GM21528 (cell line): ENCODE measurements at regions not wholly inside any gene's neighbourhood (a gene's known extent, or its start where the extent isn't known, plus 50 kb on each side); places are given as distances from the start of the nearest gene placed in this dataset.
A peak's percentile ranks its signal among the peaks of the same experiment; 100 is the strongest.

Experiments
- ATAC-seq: cut with Tn5 transposase; IDR thresholded peaks from one replicate; pipeline ENCODE4 v1.9.1; 2021; ENCODE audit warnings: mild to moderate bottlenecking, moderate library complexity; ENCODE audit not compliant: unreplicated experiment, low FRiP score

GRCh38 chr10:108905821-108906220, 1017.5 kb downstream of the XPNPEP1 start:
- no peak for ATAC-seq

GRCh38 chr10:108905171-108905570, 1018.1 kb downstream of the XPNPEP1 start:
- ATAC-seq = no peak

GRCh38 chr10:108904163-108904838, 1019.0 kb downstream of the XPNPEP1 start:
- no peak for ATAC-seq

GRCh38 chr10:108902619-108903285, 1020.6 kb downstream of the XPNPEP1 start:
- ATAC-seq = no peak

- no peak for ATAC-seq
Measured at GRCh38 chr10:108901781-108902618, 1021.3 kb downstream of the XPNPEP1 start.

- ATAC-seq = no peak
Measured at GRCh38 chr10:108899670-108900069, 1023.6 kb downstream of the XPNPEP1 start.

GRCh38 chr10:108894402-108895301, 1028.7 kb downstream of the XPNPEP1 start:
- ATAC-seq = peak; percentile 96

GRCh38 chr10:108877095-108877561, 1046.2 kb downstream of the XPNPEP1 start:
- ATAC-seq = no peak

- no peak for ATAC-seq
Measured at GRCh38 chr10:108872854-108873253, 1050.5 kb downstream of the XPNPEP1 start.

- ATAC-seq = no peak
Measured at GRCh38 chr10:108868881-108869280, 1054.4 kb downstream of the XPNPEP1 start.

GRCh38 chr10:108862676-108863350, 1060.5 kb downstream of the XPNPEP1 start:
- ATAC-seq = no peak

GRCh38 chr10:108861181-108861754, 1062.0 kb downstream of the XPNPEP1 start:
- ATAC-seq = no peak

- ATAC-seq = peak; percentile 73
Measured at GRCh38 chr10:108852211-108852610, 1071.1 kb downstream of the XPNPEP1 start.

- peak; percentile 94 for ATAC-seq
Measured at GRCh38 chr10:108850138-108850854, 1073.0 kb downstream of the XPNPEP1 start.

- peak; percentile 25 for ATAC-seq
Measured at GRCh38 chr10:108849688-108850087, 1073.6 kb downstream of the XPNPEP1 start.

- no peak for ATAC-seq
Measured at GRCh38 chr10:108849186-108849585, 1074.1 kb downstream of the XPNPEP1 start.

- ATAC-seq = no peak
Measured at GRCh38 chr10:108848046-108848445, 1075.3 kb downstream of the XPNPEP1 start.

- no peak for ATAC-seq
Measured at GRCh38 chr10:108840944-108841343, 1082.4 kb downstream of the XPNPEP1 start.

- no peak for ATAC-seq
Measured at GRCh38 chr10:108836362-108836761, 1086.9 kb downstream of the XPNPEP1 start.
